ENCODE measurements at regions not wholly inside any gene's neighbourhood (a gene's known extent, or its start where the extent isn't known, plus 50 kb on each side); places are given as distances from the start of the nearest gene placed in this dataset.
"Not testable (repeated sequence)": the region's sequence is repeated elsewhere in the genome, so short reads cannot be mapped to it uniquely, and the experiment has no call there.

- H3K36me3 Mint-ChIP-seq (ENCODE audit: low read depth), result no peaks in the 10 kb centered on the region
- H3K27me3 Mint-ChIP-seq, result no peaks in the 10 kb centered on the region
- no peak overlapping the region for H3K4me3 Mint-ChIP-seq
- no peaks in the 10 kb centered on the region for H3K4me1 Mint-ChIP-seq (ENCODE audit: low read depth)
- H3K27ac Mint-ChIP-seq, result no peak overlapping the region
- no peaks in the 10 kb centered on the region for H3K9me3 Mint-ChIP-seq
Measured at GRCh38 chr14:65972346-65972870, 513.8 kb upstream of the CCDC196 start.

GRCh38 chr14:65972891-65973290 is 513.3 kb upstream of the CCDC196 start:
- no peaks in the 10 kb centered on the region for H3K27me3 Mint-ChIP-seq
- no peaks in the 10 kb centered on the region for H3K36me3 Mint-ChIP-seq (ENCODE audit: low read depth)
- H3K9me3 Mint-ChIP-seq, result no peaks in the 10 kb centered on the region
- no peak overlapping the region for H3K27ac Mint-ChIP-seq
- H3K4me3 Mint-ChIP-seq, result no peak overlapping the region
- H3K4me1 Mint-ChIP-seq (ENCODE audit: low read depth), result no peaks in the 10 kb centered on the region

GRCh38 chr14:65975865-65976264 is 510.3 kb upstream of the CCDC196 start:
- no peaks in the 10 kb centered on the region for H3K27me3 Mint-ChIP-seq
- H3K27ac Mint-ChIP-seq, result no peak overlapping the region
- peaks cover 6% of the 10 kb centered on the region for H3K36me3 Mint-ChIP-seq (ENCODE audit: low read depth)
- H3K9me3 Mint-ChIP-seq, result peaks cover 9% of the 10 kb centered on the region
- no peak overlapping the region for H3K4me3 Mint-ChIP-seq
- H3K4me1 Mint-ChIP-seq (ENCODE audit: low read depth), result no peaks in the 10 kb centered on the region

- H3K27me3 Mint-ChIP-seq, result no peaks in the 10 kb centered on the region
- H3K27ac Mint-ChIP-seq, result no peak overlapping the region
- no peak overlapping the region for H3K4me3 Mint-ChIP-seq
- peaks cover 9% of the 10 kb centered on the region for H3K9me3 Mint-ChIP-seq
- H3K4me1 Mint-ChIP-seq (ENCODE audit: low read depth), result no peaks in the 10 kb centered on the region
- peaks cover 6% of the 10 kb centered on the region for H3K36me3 Mint-ChIP-seq (ENCODE audit: low read depth)
Measured at GRCh38 chr14:65976761-65977404, 509.3 kb upstream of the CCDC196 start.

- Mint-ChIP-seq H3K4me1 (ENCODE audit: low read depth) (no peaks in the 10 kb centered on the region), H3K36me3 (ENCODE audit: low read depth) (peaks cover 6% of the 10 kb centered on the region), H3K4me3 (no peak overlapping the region), H3K9me3 (peaks cover 9% of the 10 kb centered on the region), H3K27ac (no peak overlapping the region), H3K27me3 (no peaks in the 10 kb centered on the region)
Measured at GRCh38 chr14:65981192-65981843, 504.9 kb upstream of the CCDC196 start.

GRCh38 chr14:65986041-65986440 is 500.1 kb upstream of the CCDC196 start:
- Mint-ChIP-seq H3K4me1 (ENCODE audit: low read depth) (no peaks in the 10 kb centered on the region), H3K9me3 (no peaks in the 10 kb centered on the region), H3K27me3 (no peaks in the 10 kb centered on the region), H3K4me3 (no peak overlapping the region), H3K27ac (no peak overlapping the region), H3K36me3 (ENCODE audit: low read depth) (no peaks in the 10 kb centered on the region)

- Mint-ChIP-seq H3K9me3 (peaks cover 3% of the 10 kb centered on the region), H3K36me3 (ENCODE audit: low read depth) (no peaks in the 10 kb centered on the region), H3K4me3 (no peak overlapping the region), H3K27ac (no peak overlapping the region), H3K27me3 (no peaks in the 10 kb centered on the region), H3K4me1 (ENCODE audit: low read depth) (peaks cover 8% of the 10 kb centered on the region)
Measured at GRCh38 chr14:65989981-65990380, 496.2 kb upstream of the CCDC196 start.

- Mint-ChIP-seq H3K4me3 (no peak overlapping the region), H3K27me3 (no peaks in the 10 kb centered on the region), H3K36me3 (ENCODE audit: low read depth) (no peaks in the 10 kb centered on the region), H3K4me1 (ENCODE audit: low read depth) (peaks cover 8% of the 10 kb centered on the region), H3K9me3 (peaks cover 3% of the 10 kb centered on the region), H3K27ac (no peak overlapping the region)
Measured at GRCh38 chr14:65991104-65991503, 495.1 kb upstream of the CCDC196 start.

GRCh38 chr14:65991935-65992334 is 494.2 kb upstream of the CCDC196 start:
- H3K4me1 Mint-ChIP-seq (ENCODE audit: low read depth); H3K27me3 Mint-ChIP-seq; H3K36me3 Mint-ChIP-seq (ENCODE audit: low read depth); H3K27ac Mint-ChIP-seq; H3K4me3 Mint-ChIP-seq; H3K9me3 Mint-ChIP-seq: not testable (repeated sequence)

- no peak overlapping the region for H3K27ac Mint-ChIP-seq
- H3K27me3 Mint-ChIP-seq, result no peaks in the 10 kb centered on the region
- H3K4me3 Mint-ChIP-seq, result no peak overlapping the region
- no peaks in the 10 kb centered on the region for H3K36me3 Mint-ChIP-seq (ENCODE audit: low read depth)
- peaks cover 8% of the 10 kb centered on the region for H3K4me1 Mint-ChIP-seq (ENCODE audit: low read depth)
- H3K9me3 Mint-ChIP-seq, result peaks cover 3% of the 10 kb centered on the region
Measured at GRCh38 chr14:65993103-65993502, 493.1 kb upstream of the CCDC196 start.

- no peak overlapping the region for H3K4me3 Mint-ChIP-seq
- H3K4me1 Mint-ChIP-seq (ENCODE audit: low read depth), result peaks cover 8% of the 10 kb centered on the region
- H3K36me3 Mint-ChIP-seq (ENCODE audit: low read depth), result no peaks in the 10 kb centered on the region
- no peaks in the 10 kb centered on the region for H3K27me3 Mint-ChIP-seq
- H3K27ac Mint-ChIP-seq, result no peak overlapping the region
- H3K9me3 Mint-ChIP-seq, result peaks cover 3% of the 10 kb centered on the region
Measured at GRCh38 chr14:65993996-65994395, 492.2 kb upstream of the CCDC196 start.

- H3K27me3 Mint-ChIP-seq, result no peaks in the 10 kb centered on the region
- H3K27ac Mint-ChIP-seq, result no peak overlapping the region
- no peaks in the 10 kb centered on the region for H3K4me1 Mint-ChIP-seq (ENCODE audit: low read depth)
- peaks cover 19% of the 10 kb centered on the region for H3K9me3 Mint-ChIP-seq
- no peak overlapping the region for H3K4me3 Mint-ChIP-seq
- no peaks in the 10 kb centered on the region for H3K36me3 Mint-ChIP-seq (ENCODE audit: low read depth)
Measured at GRCh38 chr14:65997347-65997746, 488.8 kb upstream of the CCDC196 start.

- Mint-ChIP-seq H3K27ac (no peak overlapping the region), H3K27me3 (no peaks in the 10 kb centered on the region), H3K9me3 (peaks cover 19% of the 10 kb centered on the region), H3K4me1 (ENCODE audit: low read depth) (no peaks in the 10 kb centered on the region), H3K4me3 (no peak overlapping the region), H3K36me3 (ENCODE audit: low read depth) (no peaks in the 10 kb centered on the region)
Measured at GRCh38 chr14:65999865-66000264, 486.3 kb upstream of the CCDC196 start.

GRCh38 chr14:66000766-66001165 is 485.4 kb upstream of the CCDC196 start:
- no peaks in the 10 kb centered on the region for H3K27me3 Mint-ChIP-seq
- no peak overlapping the region for H3K4me3 Mint-ChIP-seq
- H3K36me3 Mint-ChIP-seq (ENCODE audit: low read depth), result no peaks in the 10 kb centered on the region
- H3K27ac Mint-ChIP-seq, result no peak overlapping the region
- no peaks in the 10 kb centered on the region for H3K4me1 Mint-ChIP-seq (ENCODE audit: low read depth)
- peaks cover 19% of the 10 kb centered on the region for H3K9me3 Mint-ChIP-seq

GRCh38 chr14:66001356-66001755 is 484.8 kb upstream of the CCDC196 start:
- Mint-ChIP-seq H3K27ac (no peak overlapping the region), H3K36me3 (ENCODE audit: low read depth) (no peaks in the 10 kb centered on the region), H3K4me3 (no peak overlapping the region), H3K9me3 (peaks cover 19% of the 10 kb centered on the region), H3K27me3 (no peaks in the 10 kb centered on the region), H3K4me1 (ENCODE audit: low read depth) (no peaks in the 10 kb centered on the region)
